H4 (cell line): ENCODE measurements at regions not wholly inside any gene's neighbourhood (a gene's known extent, or its start where the extent isn't known, plus 50 kb on each side); places are given as distances from the start of the nearest gene placed in this dataset.

Experiments used
- DNase-seq: peaks from one replicate; pipeline ENCODE4 v3.0.0-alpha.2; 2015; ENCODE audit warnings: low spot score

DNA sequence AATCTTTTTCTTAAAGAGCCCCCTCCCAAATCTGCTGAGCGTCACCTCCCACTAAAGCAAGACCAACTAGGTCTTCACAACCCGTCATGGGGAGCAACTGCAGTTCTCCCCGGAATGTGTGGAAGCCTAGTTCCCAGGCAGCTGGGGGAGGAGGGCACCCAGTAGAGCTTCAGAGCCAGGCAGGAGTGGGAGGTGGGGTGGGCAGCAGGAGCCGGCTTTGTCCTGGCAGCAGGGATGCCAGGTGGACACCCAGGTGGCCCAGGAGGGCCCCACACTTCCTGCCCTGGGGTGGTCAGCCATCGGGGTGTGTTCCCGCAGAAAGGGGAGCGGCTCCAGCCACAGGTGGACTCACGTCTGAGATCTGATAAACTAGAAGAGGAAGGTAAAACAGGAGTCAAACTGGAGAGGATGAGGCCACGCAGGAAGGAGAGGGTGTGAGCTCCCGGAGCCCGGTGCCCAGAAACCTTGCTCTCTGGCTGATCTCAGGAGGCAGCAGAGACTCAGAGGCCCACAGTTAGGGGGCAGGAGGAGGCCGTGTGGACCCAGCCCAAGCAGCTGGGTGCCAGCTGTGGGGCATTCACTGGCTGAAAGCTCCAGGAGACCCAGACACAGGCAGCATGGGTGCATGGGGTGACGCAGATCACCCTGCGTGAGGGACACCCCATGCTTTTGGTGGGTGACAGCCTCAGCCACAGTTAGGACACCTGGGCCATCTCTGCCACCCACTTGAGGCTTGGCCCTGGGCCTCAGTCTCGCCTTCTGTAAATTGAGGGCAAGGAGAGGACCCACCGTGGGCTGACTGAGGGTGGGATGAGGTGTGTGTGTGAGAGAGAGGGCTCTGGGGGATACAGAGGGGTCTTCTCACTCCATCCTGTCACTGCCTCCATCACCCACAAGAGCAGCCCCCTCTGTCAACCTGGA is 260.8 kb upstream of the TNRC6C start:
- no peak for DNase-seq

DNA sequence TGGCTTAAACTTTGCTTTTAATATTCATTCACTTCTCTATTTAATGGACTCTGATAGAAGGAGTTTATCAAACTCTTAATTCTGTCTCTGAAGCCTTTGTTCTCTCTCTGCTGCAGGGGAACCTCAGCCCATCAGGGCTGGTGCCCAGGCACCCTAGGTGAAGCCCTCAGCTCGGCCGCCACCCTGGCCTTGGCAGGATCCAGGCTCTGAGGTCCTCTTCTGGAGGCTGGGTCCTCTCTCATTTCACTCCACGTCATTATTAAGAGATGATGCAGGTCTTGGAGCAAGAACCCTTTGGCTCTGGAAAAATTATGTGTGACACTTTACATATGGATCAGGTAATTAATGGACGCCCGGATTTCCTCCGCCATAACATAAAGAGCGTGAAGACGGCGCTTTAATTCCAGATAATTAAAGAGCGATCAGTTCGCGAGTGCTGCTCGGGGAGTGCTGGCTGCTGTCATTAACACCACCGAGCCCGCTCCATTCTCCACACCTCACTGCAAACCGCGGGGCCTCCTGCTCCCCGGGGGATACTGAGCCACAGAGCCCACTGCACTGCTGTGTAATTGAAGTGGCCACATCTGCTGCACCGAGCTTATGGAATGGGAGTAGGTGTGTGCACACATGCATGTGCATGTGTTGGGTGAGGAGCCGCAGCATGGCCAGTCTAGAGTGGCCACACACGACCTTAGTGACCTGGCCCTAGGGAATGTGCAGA is 259.4 kb upstream of the TNRC6C start:
- DNase-seq: no peak

DNA sequence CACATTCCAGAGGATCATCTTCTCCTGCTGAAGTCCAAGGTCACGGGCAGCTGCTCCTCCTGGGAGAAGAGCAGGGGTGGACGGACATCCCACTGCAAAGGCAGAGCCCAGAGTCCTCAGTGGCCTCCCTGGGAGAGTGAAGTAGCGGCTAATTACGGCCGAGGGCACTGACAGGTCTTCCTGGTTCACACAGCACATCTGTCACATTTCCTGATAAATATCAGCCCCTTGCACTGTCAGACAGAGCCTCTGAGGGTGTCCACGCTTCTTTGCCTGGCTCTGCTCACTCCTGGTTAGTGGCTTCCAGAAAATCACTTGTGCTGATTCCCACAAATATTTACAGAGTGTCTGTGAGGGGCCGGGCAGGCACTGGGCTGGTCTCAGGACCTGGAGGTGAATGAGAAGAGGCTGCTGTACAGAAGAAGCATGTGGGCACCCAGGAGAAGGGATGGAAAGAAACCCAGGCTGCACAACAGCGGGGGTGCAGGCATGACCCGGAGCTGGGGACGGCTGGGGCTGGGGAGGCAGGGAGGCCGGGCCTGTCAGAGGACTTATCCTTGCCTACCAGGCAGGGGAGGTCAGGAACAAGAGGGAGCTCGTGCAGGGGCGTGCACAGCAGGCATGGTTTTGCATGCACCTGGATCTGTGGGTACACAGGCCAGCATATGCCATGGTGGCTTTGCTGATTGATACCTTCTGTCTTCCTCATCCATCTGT is 258.2 kb upstream of the TNRC6C start:
- no peak for DNase-seq

DNA sequence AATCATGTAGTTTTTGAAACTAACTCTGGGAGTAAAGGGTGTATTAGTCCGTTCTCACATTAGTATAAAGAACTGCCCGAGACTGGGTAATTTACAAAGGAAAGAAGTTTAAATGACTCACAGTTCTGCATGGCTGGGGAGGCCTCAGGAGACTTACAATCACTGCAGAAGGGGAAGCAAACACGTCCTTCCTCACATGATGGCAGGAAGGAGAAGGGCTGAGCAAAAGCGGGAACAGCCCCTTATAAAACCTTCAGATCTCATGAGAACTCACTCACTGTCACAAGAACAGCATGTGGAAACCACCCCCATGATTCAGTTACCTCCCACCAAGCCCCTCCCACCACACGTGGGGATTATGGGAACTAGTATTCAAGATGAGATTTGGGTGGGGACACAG is 256.5 kb upstream of the TNRC6C start:
- no peak for DNase-seq

DNA sequence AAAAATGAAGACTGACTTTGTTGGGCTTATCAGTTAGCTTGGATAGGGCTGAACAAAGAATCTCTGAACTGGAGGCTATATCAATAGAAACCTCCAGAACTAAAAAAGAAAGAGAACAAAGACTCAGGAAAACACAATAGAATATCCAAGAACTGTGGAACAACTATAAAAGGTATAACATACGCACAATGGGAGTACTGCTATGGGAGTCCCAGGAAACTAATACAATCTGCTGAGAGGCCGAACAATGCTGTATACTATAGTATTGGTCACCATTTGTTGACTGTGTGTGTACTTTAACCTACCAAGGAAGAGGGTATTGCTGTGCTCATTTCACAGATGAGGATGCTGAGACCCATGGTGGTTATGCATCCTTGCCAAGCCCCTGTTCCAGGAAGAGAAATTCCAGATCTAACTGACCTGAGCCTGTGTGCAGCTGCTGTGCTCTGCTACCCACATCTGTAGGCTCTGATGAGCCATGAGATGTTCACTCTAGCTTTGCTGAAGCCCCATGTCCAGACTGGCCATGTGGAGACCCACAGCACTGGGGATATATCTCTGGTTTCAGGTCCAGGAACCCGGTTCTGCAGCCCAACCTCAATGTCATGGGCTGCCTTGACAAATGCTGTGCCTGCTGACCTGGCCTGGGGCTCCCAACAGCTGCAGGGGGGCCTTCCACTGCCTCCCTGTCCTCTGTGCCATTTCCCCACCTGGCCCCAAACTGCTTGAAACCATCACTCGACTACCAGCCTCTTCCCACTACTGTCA is 254.3 kb upstream of the TNRC6C start:
- DNase-seq: no peak

DNA sequence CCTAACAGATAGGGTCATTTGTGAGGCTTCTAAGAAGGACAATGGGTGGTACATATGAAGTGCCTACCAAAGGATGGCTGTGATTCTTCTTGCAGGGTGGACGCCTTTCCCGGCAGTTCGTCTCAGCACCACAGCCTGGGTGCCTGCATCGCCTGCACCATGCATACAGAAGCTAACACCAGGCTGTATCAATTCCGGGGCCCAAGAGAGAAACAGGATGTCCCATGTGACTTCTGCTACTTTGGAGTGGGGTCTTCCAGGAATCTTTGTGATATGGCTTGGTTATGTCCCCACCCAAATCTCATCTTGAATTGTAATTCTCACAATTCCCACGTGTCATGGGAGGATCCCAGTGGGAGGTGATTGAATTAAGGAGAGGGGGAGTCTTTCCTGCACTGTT is 251.6 kb upstream of the TNRC6C start:
- DNase-seq: no peak

DNA sequence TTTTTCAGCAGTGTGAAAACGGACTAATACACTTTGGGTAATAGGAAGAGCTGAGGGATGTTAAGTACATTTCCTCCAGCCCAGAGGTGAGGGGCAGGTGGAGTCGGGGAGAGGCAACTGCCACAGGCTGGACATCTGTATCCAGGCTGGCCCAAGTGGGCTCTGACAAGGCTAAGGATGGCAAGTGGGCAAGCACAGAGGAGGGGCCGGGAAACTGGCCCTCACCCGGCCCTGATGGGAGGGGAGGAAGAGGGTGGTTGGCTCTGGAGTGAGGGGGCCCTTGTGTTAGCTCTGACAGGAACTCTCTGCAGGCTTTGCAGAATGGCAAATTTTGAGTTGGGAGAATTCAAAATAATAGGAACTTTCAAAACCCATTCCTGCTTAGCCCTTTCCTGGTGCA is 251.0 kb upstream of the TNRC6C start:
- no peak for DNase-seq

DNA sequence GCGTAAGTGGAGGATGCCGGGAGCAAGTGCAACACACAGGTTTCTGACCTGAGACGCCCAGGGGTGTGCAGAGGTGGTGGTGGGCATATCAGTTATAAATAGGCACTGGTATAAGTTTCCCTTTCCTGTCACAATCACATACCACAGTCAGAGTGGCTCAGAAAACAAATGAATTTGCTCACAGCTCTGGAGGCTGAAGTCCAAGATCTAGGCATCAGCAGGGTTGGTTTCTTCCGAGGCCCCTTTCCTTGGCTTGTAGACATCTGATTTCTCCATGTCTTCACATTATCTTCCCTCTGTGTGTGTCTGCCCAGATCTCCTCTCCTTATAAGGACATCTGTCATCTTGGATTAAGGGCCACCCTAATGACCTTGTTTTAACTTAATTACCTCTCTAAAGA is 250.5 kb upstream of the TNRC6C start:
- no peak for DNase-seq

DNA sequence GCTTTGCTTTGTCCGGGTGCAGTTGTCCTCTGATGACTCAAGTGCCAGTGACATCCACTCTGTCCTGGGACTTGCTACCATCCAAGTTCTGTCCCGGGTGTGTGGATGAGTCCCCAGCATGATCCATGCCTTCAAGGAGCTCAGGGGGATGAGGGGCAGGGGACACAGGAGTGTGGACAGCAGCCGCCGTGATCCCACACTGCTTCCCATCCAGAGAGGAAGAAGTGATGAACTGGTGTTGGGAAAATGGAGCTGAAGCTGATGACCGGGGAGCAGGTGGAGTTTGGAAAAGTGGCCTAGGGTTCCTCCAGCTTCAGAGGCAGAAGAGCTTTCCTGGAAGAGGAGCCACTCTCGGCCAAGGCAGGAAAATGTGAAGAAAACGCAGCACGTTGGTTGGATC is 249.6 kb upstream of the TNRC6C start:
- DNase-seq: no peak

DNA sequence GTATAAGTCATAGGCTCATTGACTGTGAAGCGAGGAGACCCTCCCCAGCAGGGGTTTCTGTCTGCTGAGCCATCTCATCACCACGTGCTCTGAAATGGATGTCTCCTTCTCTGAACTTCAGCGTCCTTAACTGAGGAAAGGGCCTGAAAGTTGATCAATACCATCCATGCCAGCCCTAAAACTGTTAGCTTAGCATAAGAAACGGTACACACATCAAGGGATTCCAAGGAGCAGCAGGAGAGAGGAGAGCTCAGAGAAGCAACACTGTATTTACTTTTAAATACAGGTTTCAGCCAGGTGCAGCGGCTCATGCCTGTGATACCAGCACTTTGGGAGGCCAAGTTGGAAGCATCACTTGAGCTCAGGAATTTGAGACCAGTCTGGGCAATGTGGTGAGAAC is 248.9 kb upstream of the TNRC6C start:
- no peak for DNase-seq

DNA sequence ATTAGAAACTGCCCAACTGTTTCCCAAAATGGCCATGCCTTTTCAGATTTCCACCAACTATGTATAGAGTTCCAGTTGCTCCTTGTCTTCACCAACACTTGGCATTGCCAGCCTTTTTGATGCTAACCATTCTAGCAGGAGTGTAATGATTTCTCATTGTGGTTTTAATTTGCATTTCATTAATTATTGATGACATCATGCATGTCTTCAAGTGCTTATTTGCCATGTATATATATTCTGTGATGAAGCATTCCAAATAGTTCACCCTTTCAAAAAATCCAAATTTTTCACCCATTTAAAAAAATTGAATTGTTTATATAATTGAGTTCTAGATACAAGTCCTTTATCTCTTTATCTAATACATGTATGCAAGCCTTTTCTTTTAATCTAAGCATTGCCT is 245.9 kb upstream of the TNRC6C start:
- no peak for DNase-seq

DNA sequence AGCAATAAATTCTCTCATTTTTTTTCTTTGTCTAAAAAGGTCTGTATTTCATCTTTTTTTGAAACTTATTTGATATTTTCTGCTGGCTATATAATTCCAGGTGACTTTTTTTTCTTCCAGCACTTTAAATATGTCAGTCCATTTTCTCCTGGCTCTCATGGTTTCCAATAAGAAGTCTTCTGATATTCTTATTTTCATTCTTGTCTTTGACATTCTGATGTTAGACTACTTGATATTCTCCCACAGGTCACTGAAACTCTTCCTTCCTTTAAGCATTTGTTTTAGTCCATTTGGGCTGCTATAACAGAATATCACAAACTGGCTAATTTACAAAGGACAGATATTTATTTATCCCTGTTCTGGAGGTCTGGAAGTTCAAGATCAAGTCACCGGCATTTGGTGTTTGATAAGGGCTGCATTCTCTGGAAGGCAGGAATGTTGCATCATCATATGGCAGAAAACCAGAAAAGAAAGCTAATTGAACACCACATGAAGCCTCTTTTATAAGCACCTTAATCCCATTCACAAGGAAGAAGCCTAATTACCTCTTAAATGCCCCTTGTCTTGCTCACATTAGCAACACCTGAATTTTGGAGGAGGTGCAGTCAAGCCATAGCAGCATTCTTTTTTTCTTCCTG is 242.1 kb upstream of the TNRC6C start:
- no peak for DNase-seq

DNA sequence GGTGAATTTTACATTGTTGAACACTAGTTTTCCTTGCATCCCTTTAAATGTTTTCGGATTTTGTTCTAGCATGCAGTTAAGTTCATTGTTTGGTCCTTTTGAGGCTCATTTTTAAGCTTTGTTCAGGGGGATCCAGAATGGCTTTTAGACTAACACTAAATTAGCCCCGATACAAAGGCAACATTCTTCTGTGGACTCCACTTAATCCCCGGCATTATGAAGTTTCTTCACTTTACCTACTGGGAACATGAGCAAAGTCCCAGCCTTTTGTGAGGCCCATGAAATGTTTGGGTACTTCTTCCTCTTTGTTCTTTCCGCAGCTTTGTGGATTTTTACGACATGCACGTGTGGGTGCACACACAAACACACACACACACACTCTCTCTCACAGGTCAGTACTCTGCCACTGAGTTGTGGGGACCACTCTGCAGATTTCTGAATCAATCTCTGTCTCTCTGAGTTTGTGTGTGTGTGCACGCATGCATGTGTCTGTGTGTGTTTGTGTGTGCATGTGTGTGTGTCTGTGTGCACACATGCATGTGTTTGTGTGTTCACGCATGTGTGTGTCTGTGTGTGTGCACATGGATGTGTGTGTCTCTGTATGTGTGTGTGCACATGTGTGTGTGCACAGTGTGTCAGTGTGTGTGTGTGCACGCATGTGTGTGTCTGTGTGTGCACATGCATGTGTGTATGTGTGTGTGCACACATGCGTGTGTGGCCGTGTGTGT is 240.4 kb upstream of the TNRC6C start:
- no peak for DNase-seq

DNA sequence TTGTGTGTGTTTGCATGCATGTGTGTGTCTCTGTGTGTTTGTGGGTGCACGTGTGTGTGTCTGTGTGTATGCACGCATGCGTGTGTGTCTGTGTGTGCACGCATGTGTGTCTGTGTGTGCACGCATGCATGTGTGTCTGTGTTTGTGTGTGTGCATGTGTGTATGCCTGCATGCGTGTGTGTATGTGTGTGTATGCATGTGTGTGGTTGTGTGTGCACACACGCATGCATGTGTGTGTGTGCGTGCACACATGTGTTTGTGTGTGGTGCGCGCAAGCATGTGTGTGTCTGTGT is 239.9 kb upstream of the TNRC6C start:
- no peak for DNase-seq

DNA sequence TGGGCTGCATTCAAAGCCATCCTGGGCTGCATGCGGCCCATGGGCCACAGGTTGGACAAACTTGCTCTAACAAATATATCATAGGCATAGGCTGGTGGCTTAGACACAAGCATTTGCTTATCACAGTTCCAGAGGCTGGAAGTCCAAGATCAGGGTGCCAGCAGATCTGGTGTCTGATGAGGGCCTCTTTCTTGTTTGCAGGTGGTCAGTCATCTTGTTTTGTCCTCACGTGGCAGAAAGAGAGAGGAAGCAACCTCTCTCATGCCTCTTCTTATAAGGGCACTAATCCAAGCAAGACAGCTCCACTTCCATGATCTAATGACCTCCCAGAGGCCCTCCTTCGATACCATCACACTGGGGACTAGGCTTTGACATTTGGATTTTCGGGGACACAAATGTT is 238.7 kb upstream of the TNRC6C start:
- no peak for DNase-seq

DNA sequence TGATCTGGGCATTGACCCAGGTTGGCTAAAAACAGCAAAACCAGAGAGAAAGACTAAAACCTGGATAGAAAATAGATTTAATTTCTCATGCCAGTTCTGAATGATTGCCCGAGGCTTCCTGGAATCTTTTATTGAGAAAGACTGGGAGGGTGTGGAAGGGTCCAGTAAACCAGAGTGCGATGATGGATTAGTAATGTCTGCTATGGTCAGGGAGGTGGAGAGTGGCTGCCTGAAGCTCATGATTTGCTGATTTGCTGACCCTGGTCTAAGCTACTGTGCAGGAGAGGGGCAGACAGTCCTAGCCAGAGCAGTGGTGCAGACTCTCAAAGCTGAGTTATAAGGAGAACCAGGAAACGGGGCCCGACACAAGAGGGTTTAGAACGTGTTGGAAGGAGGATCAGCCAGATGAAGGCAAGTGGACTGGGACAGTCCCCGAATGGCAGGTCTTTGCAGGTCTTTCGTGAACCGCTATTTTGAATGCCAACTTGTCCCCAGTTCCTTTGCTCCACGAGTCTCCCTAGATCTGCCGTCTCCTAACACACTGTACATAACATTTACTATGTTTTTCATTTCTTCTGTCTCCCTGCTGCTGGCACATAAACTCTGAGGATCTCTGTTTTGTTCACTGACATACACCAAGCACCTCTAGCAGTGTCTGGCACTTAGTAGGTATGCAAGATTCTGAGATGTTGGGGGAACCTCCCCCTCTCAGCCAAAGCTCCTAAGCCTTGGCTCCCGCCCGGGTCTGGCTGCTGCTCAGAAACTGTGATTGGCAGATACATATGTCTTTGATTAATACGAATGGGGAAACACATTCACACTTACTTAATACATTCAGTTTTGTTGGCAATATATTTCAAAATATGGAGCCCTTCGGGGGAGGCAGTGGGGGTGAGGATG is 237.3 kb upstream of the TNRC6C start:
- DNase-seq: no peak

DNA sequence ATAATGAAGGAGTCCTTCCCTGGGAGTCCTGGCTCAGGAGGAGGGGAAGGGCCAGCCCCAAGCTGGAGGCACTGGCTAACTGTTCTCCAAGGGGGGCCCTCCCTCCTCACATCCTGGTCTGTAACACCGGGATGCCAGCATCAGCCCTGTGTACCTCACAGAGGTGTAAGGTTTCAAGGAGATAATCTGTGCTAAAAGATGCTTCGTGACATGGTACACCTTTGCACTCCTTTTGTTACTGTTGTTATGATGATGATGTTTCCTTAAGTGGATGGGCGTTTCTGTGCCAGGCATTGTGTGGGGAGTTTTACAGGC is 236.7 kb upstream of the TNRC6C start:
- DNase-seq: no peak

DNA sequence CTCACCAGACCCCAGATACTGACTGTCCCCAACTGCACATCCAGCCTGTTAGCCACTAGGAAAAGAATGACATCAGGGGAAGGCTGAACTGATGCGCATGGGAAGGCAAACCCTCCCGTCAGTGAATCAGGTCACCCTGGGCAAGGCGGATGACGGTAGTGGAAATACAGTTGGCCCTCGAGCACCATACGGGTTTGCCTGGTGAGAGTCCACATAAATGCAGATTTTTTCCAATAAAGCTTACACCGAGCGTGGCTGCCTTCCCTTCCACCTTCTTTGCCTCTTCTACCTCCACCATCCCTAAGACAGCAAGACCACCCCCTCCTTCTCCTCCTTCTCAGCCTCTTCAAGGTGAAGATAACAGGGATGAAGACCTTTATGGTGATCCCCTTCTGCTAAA is 236.1 kb upstream of the TNRC6C start:
- DNase-seq: no peak

DNA sequence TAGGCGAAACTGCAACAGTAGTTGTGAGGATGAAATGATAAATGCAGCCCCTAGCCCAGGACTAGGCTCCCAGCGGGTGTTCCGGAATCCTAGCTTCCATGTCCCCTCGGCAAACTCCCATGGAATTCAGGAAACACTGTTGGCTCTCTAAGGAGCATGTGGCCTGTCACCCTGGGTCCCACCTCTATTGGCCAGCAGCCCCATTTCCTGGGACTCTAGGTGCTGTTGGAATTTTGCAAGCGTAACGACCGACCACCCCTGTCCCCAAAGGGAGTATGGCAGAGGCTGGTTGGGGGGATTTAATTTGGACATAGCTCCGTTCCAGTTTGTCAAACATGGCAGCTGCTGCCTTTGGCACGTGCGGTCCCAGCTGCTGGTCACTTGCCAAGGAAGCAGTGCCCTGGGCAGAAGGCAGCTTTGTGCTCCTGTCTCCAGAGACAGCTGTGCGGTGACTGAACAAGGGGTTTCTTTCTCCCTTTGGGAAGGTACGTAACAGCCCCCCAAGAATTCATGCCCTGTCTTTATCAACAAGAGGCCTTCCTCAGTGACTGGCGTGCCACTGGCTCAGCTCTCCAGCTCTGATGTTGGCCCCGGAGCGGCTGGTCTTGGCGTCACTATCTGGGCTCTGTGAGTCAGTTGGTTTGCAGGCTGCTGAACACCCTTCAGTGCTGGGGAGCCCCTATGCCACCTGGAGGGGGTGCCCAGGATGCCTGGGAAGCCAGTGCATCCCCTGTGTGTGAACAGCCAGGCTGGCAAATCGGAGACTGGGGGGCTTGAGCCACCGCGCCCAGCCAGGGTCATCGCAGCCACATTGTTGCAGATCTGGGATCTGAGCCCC is 235.2 kb upstream of the TNRC6C start:
- DNase-seq: no peak
